ENCODE measurements at regions not wholly inside any gene's neighbourhood (a gene's known extent, or its start where the extent isn't known, plus 50 kb on each side); places are given as distances from the start of the nearest gene placed in this dataset.

DNA sequence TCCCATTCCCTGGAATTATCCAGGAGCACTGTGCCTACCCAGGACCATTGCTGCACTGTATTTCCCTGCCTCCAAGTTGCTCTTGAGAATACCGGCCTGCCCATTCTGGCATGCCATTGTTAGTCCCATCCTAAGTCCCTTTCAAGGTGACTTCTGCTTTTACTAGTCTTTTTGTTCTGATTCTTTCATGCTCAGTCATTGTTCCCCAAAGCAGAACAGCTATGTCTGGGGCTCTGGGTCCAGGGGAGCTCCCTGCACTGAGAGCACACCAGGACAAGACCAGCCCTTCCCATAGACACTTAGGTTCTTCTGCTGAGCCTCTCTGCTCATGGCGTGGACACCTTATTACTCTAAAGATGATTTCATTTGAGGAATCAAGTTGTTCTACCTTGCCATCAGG, 388.9 kb upstream of the KLF4 start:
- TF ChIP-seq, protein P1, sequence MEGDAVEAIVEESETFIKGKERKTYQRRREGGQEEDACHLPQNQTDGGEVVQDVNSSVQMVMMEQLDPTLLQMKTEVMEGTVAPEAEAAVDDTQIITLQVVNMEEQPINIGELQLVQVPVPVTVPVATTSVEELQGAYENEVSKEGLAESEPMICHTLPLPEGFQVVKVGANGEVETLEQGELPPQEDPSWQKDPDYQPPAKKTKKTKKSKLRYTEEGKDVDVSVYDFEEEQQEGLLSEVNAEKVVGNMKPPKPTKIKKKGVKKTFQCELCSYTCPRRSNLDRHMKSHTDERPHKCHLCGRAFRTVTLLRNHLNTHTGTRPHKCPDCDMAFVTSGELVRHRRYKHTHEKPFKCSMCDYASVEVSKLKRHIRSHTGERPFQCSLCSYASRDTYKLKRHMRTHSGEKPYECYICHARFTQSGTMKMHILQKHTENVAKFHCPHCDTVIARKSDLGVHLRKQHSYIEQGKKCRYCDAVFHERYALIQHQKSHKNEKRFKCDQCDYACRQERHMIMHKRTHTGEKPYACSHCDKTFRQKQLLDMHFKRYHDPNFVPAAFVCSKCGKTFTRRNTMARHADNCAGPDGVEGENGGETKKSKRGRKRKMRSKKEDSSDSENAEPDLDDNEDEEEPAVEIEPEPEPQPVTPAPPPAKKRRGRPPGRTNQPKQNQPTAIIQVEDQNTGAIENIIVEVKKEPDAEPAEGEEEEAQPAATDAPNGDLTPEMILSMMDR (IDR thresholded peaks at IDR 0.05; ENCODE audit: control extremely low read depth, extremely low read depth), result no peak
- Histone ChIP-seq H3K9ac (ENCODE audit: insufficient read depth in 1 of 2, low read length in 2 of 2) (no peak overlapping the region), H3K36me3 (ENCODE audit: control insufficient read depth in 4 of 4, insufficient read depth in 4 of 4, low read length in 4 of 4) (no peaks in the 10 kb centered on the region), H3K4me1 (ENCODE audit: control insufficient read depth in 5 of 5, insufficient read depth in 5 of 5, low read length in 5 of 5) (peaks cover 0 to 2% (median 0%) of the 10 kb centered on the region in 5 donors), H3K4me3 (no peak overlapping the region), H3K27me3 (ENCODE audit: control insufficient read depth in 3 of 3, insufficient read depth in 3 of 3, low read length in 2 of 3) (no peaks in the 10 kb centered on the region), H3K27ac (ENCODE audit: low read depth in 1 of 2, low read length in 1 of 2) (no peak overlapping the region), H3K9me3 (ENCODE audit: control insufficient read depth in 4 of 4, insufficient read depth in 3 of 4, low read length in 3 of 4) (no peaks in the 10 kb centered on the region)
- ATAC-seq (ENCODE audit: insufficient read depth, low FRiP score) (no peak), DNase-seq (no peak)
- WGBS, 2 donors, result 91 to 94% methylated on average over 2 of the region's 2 CpGs

DNA sequence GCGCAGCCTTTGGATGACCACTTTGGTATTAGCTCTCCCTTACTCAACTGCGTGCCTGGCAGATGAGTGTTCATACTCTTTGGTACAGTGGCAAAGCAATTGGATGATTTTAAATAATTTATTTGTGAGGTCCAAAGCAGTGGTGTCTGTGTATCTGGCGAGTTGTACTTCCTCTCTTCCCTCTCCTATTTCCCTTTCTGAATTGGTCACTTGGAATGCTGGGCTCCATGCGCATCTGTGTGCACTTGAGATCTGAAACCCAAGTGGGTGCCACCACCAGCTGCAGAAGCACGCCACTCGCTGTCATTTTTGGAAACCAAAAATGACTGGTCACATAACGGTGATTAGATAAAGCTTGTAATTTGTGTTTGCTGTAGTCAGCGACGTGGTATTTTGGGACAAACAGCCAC, 386.0 kb upstream of the KLF4 start:
- ATAC-seq (ENCODE audit: insufficient read depth, low FRiP score) (no peak), DNase-seq (no peak)
- no peaks in the 10 kb centered on the region for H3K27me3 ChIP-seq (ENCODE audit: control insufficient read depth in 3 of 3, insufficient read depth in 3 of 3, low read length in 2 of 3)
- 89% methylated on average over 9 of the region's 9 CpGs for WGBS, 2 donors
- no peaks in the 10 kb centered on the region for H3K9me3 ChIP-seq (ENCODE audit: control insufficient read depth in 4 of 4, insufficient read depth in 3 of 4, low read length in 3 of 4)
- no peak overlapping the region for H3K4me3 ChIP-seq
- H3K9ac ChIP-seq (ENCODE audit: insufficient read depth in 1 of 2, low read length in 2 of 2), result no peak overlapping the region
- H3K27ac ChIP-seq (ENCODE audit: low read depth in 1 of 2, low read length in 1 of 2), result no peak overlapping the region
- H3K4me1 ChIP-seq (ENCODE audit: control insufficient read depth in 5 of 5, insufficient read depth in 5 of 5, low read length in 5 of 5), result peaks cover 0 to 2% (median 0%) of the 10 kb centered on the region in 5 donors
- TF ChIP-seq, protein P1 (IDR thresholded peaks at IDR 0.05; ENCODE audit: control extremely low read depth, extremely low read depth), result no peak
- H3K36me3 ChIP-seq (ENCODE audit: control insufficient read depth in 4 of 4, insufficient read depth in 4 of 4, low read length in 4 of 4), result no peaks in the 10 kb centered on the region

DNA sequence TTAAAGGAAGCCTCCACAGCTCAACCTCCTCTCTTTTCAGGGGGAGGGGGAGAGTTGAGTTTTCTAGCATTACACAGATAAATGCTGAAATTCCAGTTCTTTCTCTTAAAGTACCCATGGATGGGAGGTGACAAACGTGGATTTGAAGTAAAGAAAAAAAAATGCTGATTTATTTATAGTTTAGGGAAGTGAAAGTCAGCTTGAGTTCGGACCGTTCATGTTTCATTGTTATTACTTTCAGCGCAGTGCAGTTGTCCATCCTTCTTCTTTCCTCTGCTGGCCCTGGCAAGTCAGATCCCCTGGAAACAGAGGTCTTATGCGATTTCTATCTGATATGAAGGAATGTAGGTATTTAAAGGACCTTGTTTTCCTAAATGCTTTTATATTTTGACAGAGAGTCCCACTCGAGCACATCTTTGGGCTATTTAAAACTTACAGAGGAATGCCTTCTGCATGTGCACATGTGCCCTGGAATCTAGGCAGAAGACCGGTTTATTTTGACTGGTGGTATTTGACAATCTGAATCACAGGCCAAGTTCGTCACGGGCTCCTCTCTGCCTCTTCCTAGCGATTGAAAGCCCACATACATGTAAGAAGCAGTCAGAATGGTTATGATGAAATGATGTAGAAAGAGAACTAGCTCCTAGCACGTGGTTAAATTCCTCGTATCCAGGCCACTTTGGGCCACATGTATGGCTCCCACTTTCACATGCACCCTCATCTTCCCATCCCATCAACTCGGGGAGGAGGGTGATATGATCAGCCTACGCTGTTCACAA, 385.2 kb upstream of the KLF4 start:
- no peaks in the 10 kb centered on the region for H3K27me3 ChIP-seq (ENCODE audit: control insufficient read depth in 3 of 3, insufficient read depth in 3 of 3, low read length in 2 of 3)
- H3K4me3 ChIP-seq, result no peak overlapping the region
- ATAC-seq (ENCODE audit: insufficient read depth, low FRiP score), result no peak
- H3K4me1 ChIP-seq (ENCODE audit: control insufficient read depth in 5 of 5, insufficient read depth in 5 of 5, low read length in 5 of 5), result no peaks in the 10 kb centered on the region
- no peaks in the 10 kb centered on the region for H3K9me3 ChIP-seq (ENCODE audit: control insufficient read depth in 4 of 4, insufficient read depth in 3 of 4, low read length in 3 of 4)
- TF ChIP-seq, protein P1 (IDR thresholded peaks at IDR 0.05; ENCODE audit: control extremely low read depth, extremely low read depth), result no peak
- H3K9ac ChIP-seq (ENCODE audit: insufficient read depth in 1 of 2, low read length in 2 of 2), result no peak overlapping the region
- no peaks in the 10 kb centered on the region for H3K36me3 ChIP-seq (ENCODE audit: control insufficient read depth in 4 of 4, insufficient read depth in 4 of 4, low read length in 4 of 4)
- no peak for DNase-seq
- H3K27ac ChIP-seq (ENCODE audit: low read depth in 1 of 2, low read length in 1 of 2), result no peak overlapping the region
- WGBS, 2 donors, result 47 to 59% methylated on average over 14 of the region's 14 CpGs

DNA sequence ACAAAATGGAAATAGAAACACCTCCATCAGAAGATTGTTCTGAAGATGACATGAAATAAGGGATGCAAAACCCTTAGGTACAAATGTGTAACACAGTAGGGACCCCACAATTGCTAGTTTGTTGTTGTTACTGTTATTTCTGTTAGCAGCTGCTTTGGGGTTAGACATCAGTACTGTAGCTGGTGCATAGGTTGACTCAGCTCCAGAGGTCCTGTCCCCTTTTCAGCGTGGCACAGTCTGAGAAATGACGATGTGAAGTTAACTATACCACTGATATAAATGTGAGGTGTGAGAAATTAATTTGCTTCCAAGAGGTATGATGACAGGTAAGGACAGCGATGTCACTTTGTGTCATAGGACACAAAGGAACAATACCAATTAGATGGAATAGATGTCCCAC, 384.6 kb upstream of the KLF4 start:
- DNase-seq (no peak), ATAC-seq (ENCODE audit: insufficient read depth, low FRiP score) (no peak)
- no peaks in the 10 kb centered on the region for H3K9me3 ChIP-seq (ENCODE audit: control insufficient read depth in 4 of 4, insufficient read depth in 3 of 4, low read length in 3 of 4)
- H3K4me1 ChIP-seq (ENCODE audit: control insufficient read depth in 5 of 5, insufficient read depth in 5 of 5, low read length in 5 of 5), result no peaks in the 10 kb centered on the region
- no peak overlapping the region for H3K27ac ChIP-seq (ENCODE audit: low read depth in 1 of 2, low read length in 1 of 2)
- H3K36me3 ChIP-seq (ENCODE audit: control insufficient read depth in 4 of 4, insufficient read depth in 4 of 4, low read length in 4 of 4), result no peaks in the 10 kb centered on the region
- H3K4me3 ChIP-seq, result no peak overlapping the region
- no peaks in the 10 kb centered on the region for H3K27me3 ChIP-seq (ENCODE audit: control insufficient read depth in 3 of 3, insufficient read depth in 3 of 3, low read length in 2 of 3)
- WGBS, 2 donors, result 93 to 94% methylated on average over 3 of the region's 3 CpGs
- TF ChIP-seq, protein P1 (IDR thresholded peaks at IDR 0.05; ENCODE audit: control extremely low read depth, extremely low read depth), result no peak
- no peak overlapping the region for H3K9ac ChIP-seq (ENCODE audit: insufficient read depth in 1 of 2, low read length in 2 of 2)
